OCI-LY1 (cell line): ENCODE measurements at regions not wholly inside any gene's neighbourhood (a gene's known extent, or its start where the extent isn't known, plus 50 kb on each side); places are given as distances from the start of the nearest gene placed in this dataset.

Experiments
- H2AFZ ChIP-seq: fragments of 200-600 bp; sonication (generic), shearing (Covaris generic); 2 replicates; pipeline ENCODE4 v1.6.0; 2014; ENCODE audit warnings: antibody characterized with exemption, mild to moderate bottlenecking, low read length
- H3F3A ChIP-seq: fragments of 200-600 bp; sonication (generic), shearing (Covaris generic); 2 replicates; pipeline ENCODE4 v1.6.0; 2014; ENCODE audit warnings: mild to moderate bottlenecking, antibody characterized with exemption, low read length, moderate library complexity; ENCODE audit not compliant: insufficient read depth
- H3K27ac ChIP-seq: fragments of 200-600 bp; sonication (generic); 2 replicates; pipeline ENCODE4 v1.5.1; 2014; ENCODE audit warnings: low read length, mixed run types, mild to moderate bottlenecking, low read depth; ENCODE audit not compliant: poor library complexity, severe bottlenecking
- H3K27me3 ChIP-seq: fragments of 200-600 bp; sonication (generic); 2 replicates; pipeline ENCODE4 v1.6.0; 2014; ENCODE audit warnings: antibody characterized with exemption, mild to moderate bottlenecking, low read length, moderate library complexity; ENCODE audit not compliant: insufficient read depth
- H3K36me3 ChIP-seq: fragments of 200-600 bp; sonication (generic); 2 replicates; pipeline ENCODE4 v1.6.1; 2014; ENCODE audit warnings: mild to moderate bottlenecking, antibody characterized with exemption, low read length, moderate library complexity, mixed read lengths; ENCODE audit not compliant: insufficient read depth
- H3K4me1 ChIP-seq: fragments of 200-600 bp; sonication (generic); 2 replicates; pipeline ENCODE4 v1.5.1; 2014; ENCODE audit warnings: mild to moderate bottlenecking, low read length, moderate library complexity; ENCODE audit not compliant: insufficient read depth, severe bottlenecking
- H3K4me2 ChIP-seq: fragments of 200-600 bp; sonication (generic), shearing (Covaris generic); 2 replicates; pipeline ENCODE4 v1.6.1; 2014; ENCODE audit warnings: low read length
- H3K4me3 ChIP-seq: fragments of 200-600 bp; sonication (generic); 2 replicates; pipeline ENCODE4 v1.5.1; 2014; ENCODE audit warnings: low read length, low read depth, mild to moderate bottlenecking, mixed read lengths; ENCODE audit not compliant: poor library complexity, severe bottlenecking
- H3K79me2 ChIP-seq: fragments of 200-600 bp; shearing (Covaris generic); 2 replicates; pipeline ENCODE4 v1.6.1; 2016; ENCODE audit warnings: mixed run types, low read length, mixed read lengths; ENCODE audit not compliant: insufficient read depth
- H3K9ac ChIP-seq: fragments of 200-600 bp; sonication (generic), shearing (Covaris generic); 2 replicates; pipeline ENCODE4 v1.6.1; 2014; ENCODE audit warnings: mild to moderate bottlenecking, low read length, mixed read lengths
- H3K9me2 ChIP-seq: fragments of 200-600 bp; sonication (generic), shearing (Covaris generic); 2 replicates; pipeline ENCODE4 v1.6.1; 2014; ENCODE audit warnings: low read depth, mild to moderate bottlenecking, low read length, mixed read lengths
- H3K9me3 ChIP-seq: fragments of 200-600 bp; shearing (Covaris generic); 2 replicates; pipeline ENCODE4 v1.6.1; 2014; ENCODE audit warnings: low read length, mixed read lengths
- H4K20me1 ChIP-seq: fragments of 200-600 bp; sonication (generic), shearing (Covaris generic); 2 replicates; pipeline ENCODE4 v1.6.0; 2016; ENCODE audit warnings: mild to moderate bottlenecking, low read length; ENCODE audit not compliant: insufficient read depth
- EZH2 ChIP-seq: fragments of 200-600 bp; sonication (generic), shearing (Covaris generic); IDR thresholded peaks from 2 replicates; pipeline ENCODE4 v1.8.0; 2017; ENCODE audit warnings: borderline replicate concordance, mixed run types, mild to moderate bottlenecking, antibody characterized with exemption, low read length, moderate library complexity, mixed read lengths
- TF ChIP-seq, protein P1 (sequence below): fragments of 200-600 bp; sonication (generic), shearing (Covaris generic); IDR thresholded peaks from 2 replicates; pipeline ENCODE4 v1.5.1; 2017; ENCODE audit warnings: mild to moderate bottlenecking, antibody characterized with exemption, low read length, moderate library complexity, mixed read lengths

DNA sequence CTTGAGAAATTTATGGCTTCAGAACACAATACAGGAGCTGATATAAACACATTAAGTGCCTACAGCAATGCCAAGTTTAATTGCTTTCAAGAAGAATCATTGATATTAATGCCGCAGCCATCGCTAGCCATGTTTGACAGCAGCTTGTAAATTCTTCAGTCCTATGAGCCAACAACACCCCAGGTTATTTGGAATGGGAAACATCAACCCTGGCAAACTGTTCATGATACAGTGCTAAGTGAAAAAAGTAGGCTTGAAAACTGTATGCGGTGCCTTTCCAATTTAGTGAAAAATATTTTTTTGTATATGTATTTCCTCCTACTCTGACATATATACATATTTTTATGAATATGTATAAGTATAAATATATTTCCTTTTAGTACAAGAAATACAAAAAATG, 142.6 kb downstream of the CSNK2A3 start:
- no peak for TF ChIP-seq EZH2
- TF ChIP-seq, protein P1, sequence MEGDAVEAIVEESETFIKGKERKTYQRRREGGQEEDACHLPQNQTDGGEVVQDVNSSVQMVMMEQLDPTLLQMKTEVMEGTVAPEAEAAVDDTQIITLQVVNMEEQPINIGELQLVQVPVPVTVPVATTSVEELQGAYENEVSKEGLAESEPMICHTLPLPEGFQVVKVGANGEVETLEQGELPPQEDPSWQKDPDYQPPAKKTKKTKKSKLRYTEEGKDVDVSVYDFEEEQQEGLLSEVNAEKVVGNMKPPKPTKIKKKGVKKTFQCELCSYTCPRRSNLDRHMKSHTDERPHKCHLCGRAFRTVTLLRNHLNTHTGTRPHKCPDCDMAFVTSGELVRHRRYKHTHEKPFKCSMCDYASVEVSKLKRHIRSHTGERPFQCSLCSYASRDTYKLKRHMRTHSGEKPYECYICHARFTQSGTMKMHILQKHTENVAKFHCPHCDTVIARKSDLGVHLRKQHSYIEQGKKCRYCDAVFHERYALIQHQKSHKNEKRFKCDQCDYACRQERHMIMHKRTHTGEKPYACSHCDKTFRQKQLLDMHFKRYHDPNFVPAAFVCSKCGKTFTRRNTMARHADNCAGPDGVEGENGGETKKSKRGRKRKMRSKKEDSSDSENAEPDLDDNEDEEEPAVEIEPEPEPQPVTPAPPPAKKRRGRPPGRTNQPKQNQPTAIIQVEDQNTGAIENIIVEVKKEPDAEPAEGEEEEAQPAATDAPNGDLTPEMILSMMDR, result no peak
- H3K9ac ChIP-seq, result no peak overlapping the region
- no peaks in the 10 kb centered on the region for H3K27me3 ChIP-seq
- H3K79me2 ChIP-seq, result no peaks in the 10 kb centered on the region
- no peak overlapping the region for H3K4me3 ChIP-seq
- no peaks in the 10 kb centered on the region for H3K9me3 ChIP-seq
- no peaks in the 10 kb centered on the region for H3K9me2 ChIP-seq
- H3K4me2 ChIP-seq, result no peak overlapping the region
- no peaks in the 10 kb centered on the region for H3K4me1 ChIP-seq
- H3K27ac ChIP-seq, result no peak overlapping the region
- no peaks in the 10 kb centered on the region for H3F3A ChIP-seq
- no peak overlapping the region for H2AFZ ChIP-seq
- no peaks in the 10 kb centered on the region for H3K36me3 ChIP-seq
- H4K20me1 ChIP-seq, result no peaks in the 10 kb centered on the region

DNA sequence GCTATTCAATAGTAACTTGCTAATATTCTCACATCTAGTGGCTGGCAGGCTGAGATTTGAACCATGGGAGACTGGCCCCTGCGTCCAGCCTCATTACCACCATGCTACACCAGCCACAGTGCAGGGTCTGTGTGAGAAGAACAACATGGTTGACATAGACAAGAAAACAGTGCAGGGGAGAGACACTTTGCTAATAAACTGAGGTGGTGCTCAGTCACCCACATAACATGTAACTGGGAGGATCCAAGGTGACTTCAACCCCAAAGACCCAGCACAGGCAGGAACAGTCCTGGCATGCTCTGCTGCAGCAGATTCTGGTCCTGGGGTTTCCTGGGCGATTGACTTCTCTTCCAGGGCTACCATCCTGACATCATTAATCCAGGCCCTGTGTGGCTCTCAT, 143.1 kb downstream of the CSNK2A3 start:
- TF ChIP-seq, protein P1, result no peak
- TF ChIP-seq EZH2, result no peak
- Histone ChIP-seq H3K36me3 (no peaks in the 10 kb centered on the region), H3K9me2 (no peaks in the 10 kb centered on the region), H2AFZ (no peak overlapping the region), H3K27ac (no peak overlapping the region), H3K9me3 (no peaks in the 10 kb centered on the region), H3F3A (no peaks in the 10 kb centered on the region), H3K4me2 (no peak overlapping the region), H3K4me1 (no peaks in the 10 kb centered on the region), H3K4me3 (no peak overlapping the region), H4K20me1 (no peaks in the 10 kb centered on the region), H3K79me2 (no peaks in the 10 kb centered on the region), H3K27me3 (no peaks in the 10 kb centered on the region), H3K9ac (no peak overlapping the region)

DNA sequence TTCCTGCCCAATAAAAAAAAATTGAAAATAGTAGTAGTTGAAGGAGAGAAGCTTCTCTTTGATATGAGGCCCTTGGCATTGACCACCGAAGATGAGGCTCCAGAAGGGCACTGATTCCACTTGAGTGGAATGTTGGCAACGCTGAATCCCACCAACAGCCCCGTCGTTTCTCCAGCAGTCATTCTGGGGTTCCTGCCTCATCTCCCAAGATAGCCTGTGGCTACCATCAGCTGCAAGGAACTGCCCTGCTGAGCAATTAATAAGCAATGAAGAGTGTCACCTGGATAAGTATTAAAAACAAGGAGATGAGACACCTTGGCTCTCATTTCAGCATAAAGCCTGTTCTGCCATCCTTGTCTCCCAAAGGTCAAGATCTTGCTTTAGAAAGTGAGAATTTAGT, 144.1 kb downstream of the CSNK2A3 start:
- TF ChIP-seq EZH2, result no peak
- TF ChIP-seq, protein P1, result no peak
- H3K9me3 ChIP-seq, result no peaks in the 10 kb centered on the region
- no peak overlapping the region for H3K9ac ChIP-seq
- H3K36me3 ChIP-seq, result no peaks in the 10 kb centered on the region
- H4K20me1 ChIP-seq, result no peaks in the 10 kb centered on the region
- no peak overlapping the region for H3K4me2 ChIP-seq
- no peak overlapping the region for H3K27ac ChIP-seq
- no peaks in the 10 kb centered on the region for H3K9me2 ChIP-seq
- H3K27me3 ChIP-seq, result no peaks in the 10 kb centered on the region
- no peak overlapping the region for H3K4me3 ChIP-seq
- H2AFZ ChIP-seq, result no peak overlapping the region
- no peaks in the 10 kb centered on the region for H3K79me2 ChIP-seq
- no peaks in the 10 kb centered on the region for H3K4me1 ChIP-seq
- H3F3A ChIP-seq, result no peaks in the 10 kb centered on the region
